ENCODE measurements at regions not wholly inside any gene's neighbourhood (a gene's known extent, or its start where the extent isn't known, plus 50 kb on each side); places are given as distances from the start of the nearest gene placed in this dataset.

DNA sequence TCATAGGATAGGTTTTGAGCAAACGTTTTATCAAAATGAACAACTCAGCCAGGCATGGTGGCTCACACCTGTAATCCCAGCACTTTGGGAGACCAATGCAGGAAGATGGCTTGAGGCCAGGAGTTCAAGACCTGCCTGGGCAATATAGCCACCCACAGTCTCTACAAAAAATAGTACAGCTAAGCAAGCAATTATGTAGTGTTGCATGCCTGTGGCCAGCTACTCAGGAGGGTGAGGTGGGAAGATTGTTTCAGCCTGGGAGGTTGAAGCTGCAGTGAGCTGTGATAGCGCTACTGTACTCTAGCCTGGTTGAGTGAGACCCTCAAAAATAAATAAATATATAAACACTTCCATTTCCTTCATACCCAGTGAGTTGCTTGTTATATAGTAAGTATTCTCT, 67.1 kb downstream of the LSMEM1 start:
- TF ChIP-seq, protein P1, sequence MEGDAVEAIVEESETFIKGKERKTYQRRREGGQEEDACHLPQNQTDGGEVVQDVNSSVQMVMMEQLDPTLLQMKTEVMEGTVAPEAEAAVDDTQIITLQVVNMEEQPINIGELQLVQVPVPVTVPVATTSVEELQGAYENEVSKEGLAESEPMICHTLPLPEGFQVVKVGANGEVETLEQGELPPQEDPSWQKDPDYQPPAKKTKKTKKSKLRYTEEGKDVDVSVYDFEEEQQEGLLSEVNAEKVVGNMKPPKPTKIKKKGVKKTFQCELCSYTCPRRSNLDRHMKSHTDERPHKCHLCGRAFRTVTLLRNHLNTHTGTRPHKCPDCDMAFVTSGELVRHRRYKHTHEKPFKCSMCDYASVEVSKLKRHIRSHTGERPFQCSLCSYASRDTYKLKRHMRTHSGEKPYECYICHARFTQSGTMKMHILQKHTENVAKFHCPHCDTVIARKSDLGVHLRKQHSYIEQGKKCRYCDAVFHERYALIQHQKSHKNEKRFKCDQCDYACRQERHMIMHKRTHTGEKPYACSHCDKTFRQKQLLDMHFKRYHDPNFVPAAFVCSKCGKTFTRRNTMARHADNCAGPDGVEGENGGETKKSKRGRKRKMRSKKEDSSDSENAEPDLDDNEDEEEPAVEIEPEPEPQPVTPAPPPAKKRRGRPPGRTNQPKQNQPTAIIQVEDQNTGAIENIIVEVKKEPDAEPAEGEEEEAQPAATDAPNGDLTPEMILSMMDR (IDR thresholded peaks at IDR 0.05): no peak
- no peak for TF ChIP-seq POLR2A (IDR thresholded peaks at IDR 0.05)

All from suprapubic skin (tissue), 3 donors.